NCI-H446 (cell line): ENCODE measurements at regions not wholly inside any gene's neighbourhood (a gene's known extent, or its start where the extent isn't known, plus 50 kb on each side); places are given as distances from the start of the nearest gene placed in this dataset.

Experiments used
- DNase-seq, 2 experiments: peaks; one replicate each; lab custom pipeline; 2025; lab: John Stamatoyannopoulos, UW

DNA sequence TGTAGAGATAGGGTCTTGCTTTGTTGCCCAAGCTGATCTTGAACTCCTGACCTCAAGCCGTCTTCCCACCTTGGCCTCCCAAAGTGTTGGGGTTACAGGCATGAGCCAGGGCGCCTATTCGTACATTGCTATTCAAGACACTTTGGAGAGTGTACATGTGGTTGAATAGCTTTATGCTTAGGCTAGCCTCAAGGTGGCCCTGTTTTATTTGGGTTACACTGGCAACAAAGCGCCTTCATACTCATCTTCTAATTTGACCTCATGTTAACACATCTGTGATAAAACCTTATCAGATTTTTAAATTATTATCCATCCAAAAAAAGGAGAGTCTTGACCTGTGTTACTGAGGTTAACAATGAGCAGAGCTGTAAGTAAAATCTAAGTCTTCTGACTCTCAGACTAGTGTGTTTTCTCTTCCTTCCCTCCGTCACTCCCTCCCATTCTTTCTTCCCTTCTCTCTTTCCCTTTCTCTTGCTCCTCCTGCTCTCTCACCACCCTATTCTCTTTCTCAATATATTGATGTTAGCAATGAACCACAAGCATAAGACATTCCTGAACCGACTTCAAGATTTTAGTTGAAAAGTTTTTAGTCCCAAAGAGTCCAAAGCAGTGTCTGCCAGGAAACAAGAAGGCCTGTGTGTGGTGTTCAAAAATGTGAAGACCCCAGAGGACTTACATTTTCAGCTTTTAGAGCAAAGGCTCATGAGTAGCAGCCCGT is 603.7 kb upstream of the CFAP20DC start:
- no peak for DNase-seq

GRCh38 chr3:59644479-59645402 is 594.9 kb upstream of the CFAP20DC start:
- DNase-seq = no peak

DNA sequence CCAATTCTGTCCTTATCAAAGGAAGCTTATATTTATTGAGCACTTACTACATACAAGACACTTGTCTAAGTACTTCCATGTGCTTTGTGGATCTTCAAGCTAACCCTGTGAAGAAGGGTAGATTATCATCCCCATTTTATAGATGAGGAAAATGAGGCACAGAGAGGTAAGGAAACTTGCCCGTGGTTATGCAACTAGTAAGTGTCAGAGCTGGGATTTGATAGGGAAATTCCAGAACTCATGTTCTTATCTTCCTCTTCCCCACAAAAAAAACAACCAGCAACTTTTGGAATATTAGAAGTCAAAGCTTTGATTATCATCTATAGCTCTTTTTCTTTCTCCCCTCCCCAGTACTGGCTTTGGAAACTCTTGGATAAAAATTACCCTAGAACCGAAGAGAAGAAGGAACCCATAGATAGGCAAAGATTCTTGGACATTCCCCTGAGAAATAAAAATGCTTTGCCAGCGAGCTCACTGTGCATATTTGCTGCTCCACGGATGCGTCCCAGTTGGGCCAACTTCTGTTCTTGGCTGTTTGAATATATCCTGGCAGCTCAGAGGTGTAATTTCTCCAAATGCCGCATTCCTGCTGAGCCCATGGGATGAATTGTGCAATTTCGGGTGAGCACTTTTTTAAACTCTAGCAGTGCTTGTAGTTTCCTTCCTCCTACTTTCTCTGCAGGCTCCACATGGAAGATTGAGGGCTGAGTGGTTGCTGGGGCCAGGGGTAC is 591.5 kb upstream of the CFAP20DC start:
- peak in 1 of 2 experiments; percentile 54 for DNase-seq

GRCh38 chr3:59632760-59633573 is 583.1 kb upstream of the CFAP20DC start:
- DNase-seq = no peak

- DNase-seq = no peak
These were observed 581.7 kb upstream of the CFAP20DC start for GRCh38 chr3:59631482-59631881.

GRCh38 chr3:59621037-59621436 is 571.2 kb upstream of the CFAP20DC start:
- DNase-seq = no peak

DNA sequence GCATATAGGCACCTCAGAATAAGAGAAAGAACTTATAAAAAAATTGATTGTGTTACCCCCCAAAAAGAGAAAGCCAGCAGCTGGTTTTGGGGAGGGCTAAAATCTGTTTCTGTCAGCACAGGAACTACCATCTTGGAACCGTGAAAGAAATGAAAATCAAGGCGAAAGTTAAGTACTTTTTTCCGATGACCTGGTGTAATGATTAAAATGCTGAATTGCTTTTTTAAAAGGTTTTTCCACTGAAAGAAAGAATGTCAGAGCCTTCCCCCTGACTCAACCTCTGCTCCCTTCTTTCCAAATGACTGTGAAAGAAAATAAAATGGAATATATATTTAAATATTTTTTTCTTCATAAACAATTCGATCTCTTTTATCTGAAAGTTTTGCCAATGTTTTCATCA is 570.5 kb upstream of the CFAP20DC start:
- no peak for DNase-seq

DNA sequence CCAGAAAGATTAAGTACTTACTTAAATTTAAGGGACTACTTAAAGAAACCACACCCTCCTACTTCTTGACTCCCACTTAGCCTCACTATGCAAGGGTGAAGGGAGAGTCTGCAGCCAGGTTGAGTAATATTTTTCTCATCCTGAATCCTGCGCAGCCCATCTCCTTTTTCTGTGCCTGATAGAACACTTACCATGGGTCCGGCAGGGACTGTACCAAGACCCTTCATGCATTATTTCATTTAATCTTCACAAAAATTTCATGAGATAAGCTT is 562.6 kb upstream of the CFAP20DC start:
- no peak for DNase-seq

DNA sequence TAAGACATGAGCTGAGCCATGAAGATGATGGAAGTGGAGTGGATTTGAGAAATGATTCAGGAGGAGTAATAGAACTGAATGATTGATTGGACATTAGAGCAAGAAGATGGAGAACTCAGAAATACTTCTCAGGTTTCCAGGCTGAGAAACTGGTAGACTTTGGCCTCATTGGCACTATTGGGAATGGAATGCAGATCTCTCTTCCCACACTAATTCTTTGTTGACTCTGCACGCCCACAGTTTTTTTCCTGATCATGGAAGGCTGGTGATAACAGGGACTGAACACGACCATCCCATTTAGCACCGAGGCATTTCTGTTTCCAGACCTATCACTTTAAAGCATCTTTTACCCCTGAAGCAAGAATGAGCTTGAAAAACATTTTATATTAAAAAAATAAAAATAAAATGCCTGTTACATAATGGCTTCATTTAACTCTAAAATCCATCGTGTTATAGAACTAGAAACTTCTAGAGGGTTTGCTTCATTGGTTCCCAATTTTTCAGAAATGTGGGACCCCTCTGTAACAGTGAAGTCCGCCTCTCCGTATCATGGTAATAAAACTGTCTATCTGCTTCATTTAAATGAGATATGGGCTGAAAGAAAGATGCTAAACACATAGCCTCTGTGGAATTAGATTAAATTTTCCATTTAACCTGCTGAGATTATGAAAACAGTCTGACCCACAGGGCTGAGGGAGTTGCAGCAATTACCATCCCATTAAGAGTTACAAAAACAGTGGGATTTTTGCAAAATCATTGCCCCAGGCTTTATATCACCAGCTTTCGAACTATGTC is 562.0 kb upstream of the CFAP20DC start:
- DNase-seq = no peak

DNA sequence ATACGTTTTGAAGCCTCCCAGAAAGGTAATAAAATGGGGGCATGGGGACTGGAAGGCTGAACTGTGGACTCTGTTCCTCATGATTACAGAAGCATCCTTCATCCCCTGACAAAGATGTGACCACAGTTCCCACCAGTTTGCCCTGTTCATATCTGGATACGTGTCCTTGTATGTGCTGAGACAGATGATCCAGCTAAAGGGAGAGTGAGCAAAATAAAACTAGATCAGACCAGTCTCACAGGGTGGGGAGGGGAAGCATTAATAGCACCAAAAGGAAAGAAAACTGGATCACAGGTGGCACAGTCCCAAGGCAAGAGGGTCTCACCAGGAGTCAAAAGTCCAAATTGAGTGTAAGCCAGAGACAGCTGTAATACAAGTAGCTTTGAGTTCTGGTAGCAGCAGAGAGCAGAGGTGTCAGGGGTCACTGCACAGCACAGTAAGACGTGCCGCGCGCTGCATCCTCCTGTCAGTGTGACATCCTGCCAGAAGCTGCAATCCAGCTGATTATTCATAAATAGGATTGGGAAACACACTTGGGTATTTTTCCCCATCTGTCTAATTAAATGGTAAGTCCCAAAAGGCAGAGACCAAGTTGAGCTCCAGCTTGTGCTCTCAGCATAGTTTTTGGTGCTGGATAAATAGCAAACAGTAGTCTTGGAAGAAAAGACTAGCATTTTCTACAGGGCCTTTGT is 560.0 kb upstream of the CFAP20DC start:
- DNase-seq = peak; percentile 21 to 78

GRCh38 chr3:59608356-59608755 is 558.5 kb upstream of the CFAP20DC start:
- DNase-seq = peak; percentile 5 to 47

DNA sequence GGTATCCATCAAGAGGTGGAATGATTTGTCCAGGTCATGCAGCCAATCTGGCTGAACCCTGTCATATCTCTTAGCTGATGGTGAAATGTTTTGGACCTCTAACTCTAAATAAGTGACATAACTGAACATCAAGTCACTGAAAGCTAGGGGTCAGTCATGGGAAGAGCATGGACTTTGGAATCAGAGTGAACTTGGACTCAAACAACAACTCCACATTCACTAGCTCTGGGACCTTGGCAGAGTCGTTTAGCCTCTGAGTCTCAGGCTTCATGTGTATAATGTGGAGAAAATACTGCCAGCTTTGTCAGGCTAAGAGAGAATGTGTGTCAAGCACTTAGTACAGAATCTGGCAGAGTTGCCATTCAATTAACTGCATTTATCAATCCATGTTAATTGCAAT is 557.8 kb upstream of the CFAP20DC start:
- DNase-seq = peak in 1 of 2 experiments; percentile 28

GRCh38 chr3:59606638-59607266 is 556.9 kb upstream of the CFAP20DC start:
- no peak for DNase-seq

- DNase-seq = no peak
These were observed 556.2 kb upstream of the CFAP20DC start for GRCh38 chr3:59605944-59606534.

- DNase-seq = no peak
These were observed 555.5 kb upstream of the CFAP20DC start for GRCh38 chr3:59605318-59605717.

GRCh38 chr3:59601486-59601885 is 551.7 kb upstream of the CFAP20DC start:
- DNase-seq = no peak

GRCh38 chr3:59600631-59601030 is 550.8 kb upstream of the CFAP20DC start:
- no peak for DNase-seq

GRCh38 chr3:59596741-59597140 is 546.9 kb upstream of the CFAP20DC start:
- no peak for DNase-seq

- DNase-seq = no peak
These were observed 546.0 kb upstream of the CFAP20DC start for GRCh38 chr3:59595830-59596229.

DNA sequence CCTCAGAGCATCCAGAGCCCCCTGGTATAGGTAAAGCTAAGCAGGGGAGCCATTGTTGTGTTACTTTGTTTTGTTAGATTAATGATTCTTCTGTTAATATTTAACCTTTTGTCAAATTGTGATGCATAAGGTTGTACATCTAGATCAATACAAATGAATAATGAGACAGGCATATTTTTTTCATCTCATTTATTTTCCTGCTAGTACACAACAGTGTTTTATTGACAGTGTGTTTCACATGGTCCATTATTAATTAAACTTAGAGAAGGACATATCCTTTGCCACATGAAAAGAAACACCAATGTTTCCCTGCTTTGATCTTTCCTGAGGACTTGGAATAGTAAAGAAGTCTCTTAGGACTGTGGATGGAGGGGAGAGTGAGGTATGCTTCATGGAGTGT is 543.6 kb upstream of the CFAP20DC start:
- no peak for DNase-seq
